ENCODE measurements at regions not wholly inside any gene's neighbourhood (a gene's known extent, or its start where the extent isn't known, plus 50 kb on each side); places are given as distances from the start of the nearest gene placed in this dataset.

DNA sequence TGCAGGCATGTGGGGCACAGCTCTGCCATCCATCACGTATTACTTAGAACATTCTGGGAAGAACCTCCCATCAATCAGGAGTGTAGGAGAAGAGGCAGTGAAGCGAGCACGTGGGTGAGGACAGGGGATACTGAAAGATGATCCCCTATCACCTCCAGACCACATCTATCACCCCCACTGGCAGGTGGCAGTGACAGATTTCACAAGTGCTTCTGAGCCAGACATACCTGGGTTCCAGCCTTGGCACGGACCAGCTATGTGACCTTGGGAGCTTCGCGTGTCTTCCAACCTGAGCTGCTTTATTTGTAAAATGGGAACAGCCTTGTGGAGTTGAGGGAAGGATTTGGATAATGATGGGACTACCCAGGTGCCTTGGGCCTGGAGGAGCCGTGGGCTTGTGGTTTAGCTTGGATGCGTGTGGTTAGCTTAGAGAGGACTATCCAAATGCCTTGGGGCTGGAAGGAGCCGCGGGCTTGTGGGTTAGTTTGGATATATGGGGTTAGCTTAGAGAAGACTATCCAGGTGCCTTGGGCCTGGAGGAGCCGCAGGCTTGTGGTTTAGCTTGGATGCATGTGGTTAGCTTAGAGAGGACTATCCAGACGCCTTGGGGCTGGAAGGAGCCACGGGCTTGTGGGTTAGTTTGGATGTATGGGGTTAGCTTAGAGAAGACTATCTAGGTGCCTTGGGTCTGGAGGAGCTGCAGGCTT, 206.4 kb downstream of the ENGASE start:
- H3K9me3 ChIP-seq (ENCODE audit: control insufficient read depth, low read depth, low read length): no peaks in the 10 kb centered on the region
- H3K9ac ChIP-seq (ENCODE audit: control insufficient read depth, extremely low read depth, insufficient read depth, low read length): no peak overlapping the region
- no peaks in the 10 kb centered on the region for H4K20me1 ChIP-seq (ENCODE audit: control insufficient read depth, extremely low read depth, insufficient read depth, low read length)
- no peaks in the 10 kb centered on the region for H3K79me2 ChIP-seq (ENCODE audit: control insufficient read depth, insufficient read depth, low read length)
- H3K4me3 ChIP-seq (ENCODE audit: control insufficient read depth in 2 of 3, extremely low read depth in 1 of 3, insufficient read depth in 2 of 3, low read depth in 1 of 3, low read length in 3 of 3): no peak overlapping the region
- H3K27ac ChIP-seq (ENCODE audit: control insufficient read depth, insufficient read depth, low read length): no peak overlapping the region
- H3K36me3 ChIP-seq (ENCODE audit: control insufficient read depth in 2 of 2, extremely low read depth in 1 of 2, insufficient read depth in 2 of 2, low read length in 2 of 2): no peaks in the 10 kb centered on the region
- no peak for FAIRE-seq
- no peak for TF ChIP-seq EZH2 (IDR thresholded peaks at IDR 0.05; ENCODE audit: low read length)
- TF ChIP-seq, protein P1, sequence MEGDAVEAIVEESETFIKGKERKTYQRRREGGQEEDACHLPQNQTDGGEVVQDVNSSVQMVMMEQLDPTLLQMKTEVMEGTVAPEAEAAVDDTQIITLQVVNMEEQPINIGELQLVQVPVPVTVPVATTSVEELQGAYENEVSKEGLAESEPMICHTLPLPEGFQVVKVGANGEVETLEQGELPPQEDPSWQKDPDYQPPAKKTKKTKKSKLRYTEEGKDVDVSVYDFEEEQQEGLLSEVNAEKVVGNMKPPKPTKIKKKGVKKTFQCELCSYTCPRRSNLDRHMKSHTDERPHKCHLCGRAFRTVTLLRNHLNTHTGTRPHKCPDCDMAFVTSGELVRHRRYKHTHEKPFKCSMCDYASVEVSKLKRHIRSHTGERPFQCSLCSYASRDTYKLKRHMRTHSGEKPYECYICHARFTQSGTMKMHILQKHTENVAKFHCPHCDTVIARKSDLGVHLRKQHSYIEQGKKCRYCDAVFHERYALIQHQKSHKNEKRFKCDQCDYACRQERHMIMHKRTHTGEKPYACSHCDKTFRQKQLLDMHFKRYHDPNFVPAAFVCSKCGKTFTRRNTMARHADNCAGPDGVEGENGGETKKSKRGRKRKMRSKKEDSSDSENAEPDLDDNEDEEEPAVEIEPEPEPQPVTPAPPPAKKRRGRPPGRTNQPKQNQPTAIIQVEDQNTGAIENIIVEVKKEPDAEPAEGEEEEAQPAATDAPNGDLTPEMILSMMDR (optimal IDR thresholded peaks at IDR 0.05 in 1 of 3, IDR thresholded peaks at IDR 0.05 in 1 of 3, conservative IDR thresholded peaks at IDR 0.05 in 1 of 3; ENCODE audit: extremely low read depth in 1 of 3, insufficient read depth in 2 of 3, low read length in 3 of 3): no peak
- H3K9me1 ChIP-seq (ENCODE audit: control insufficient read depth, extremely low read depth, insufficient read depth, low read length): no peaks in the 10 kb centered on the region
- H3K27me3 ChIP-seq (ENCODE audit: control insufficient read depth, extremely low read depth, insufficient read depth, low read length): peaks cover 7% of the 10 kb centered on the region
- H3K4me2 ChIP-seq (ENCODE audit: control insufficient read depth, extremely low read depth, insufficient read depth, low read depth, low read length): no peak overlapping the region
- dilution Hi-C loops (cut with MboI; ENCODE audit: extremely low pct_ligation_motif_present, low sequenced_read_pairs): no loop called here
- H2AFZ ChIP-seq (ENCODE audit: control insufficient read depth, low read length): no peak overlapping the region
- DNase-seq (ENCODE audit: low read depth, low spot score): no peak
- H3K4me1 ChIP-seq (ENCODE audit: control insufficient read depth, extremely low read depth, insufficient read depth, low read length): no peaks in the 10 kb centered on the region

DNA sequence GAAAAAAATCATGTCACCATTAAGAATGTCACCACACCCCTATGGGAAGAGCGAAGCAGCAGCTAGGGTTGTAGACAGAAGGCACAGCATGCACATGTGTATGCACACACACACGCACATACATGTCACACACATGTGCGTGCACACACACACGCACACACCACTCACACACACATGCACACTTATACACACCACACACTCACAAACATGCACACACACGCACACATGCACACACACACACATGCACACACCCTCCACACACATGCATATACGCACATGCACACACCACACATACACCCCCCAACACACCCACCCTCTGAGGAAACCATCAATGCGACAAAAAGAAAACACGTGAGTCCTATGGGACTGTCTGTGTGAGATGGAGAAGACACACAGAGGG, 205.4 kb downstream of the ENGASE start:
- H4K20me1 ChIP-seq (ENCODE audit: control insufficient read depth, extremely low read depth, insufficient read depth, low read length): no peaks in the 10 kb centered on the region
- no peaks in the 10 kb centered on the region for H3K36me3 ChIP-seq (ENCODE audit: control insufficient read depth in 2 of 2, extremely low read depth in 1 of 2, insufficient read depth in 2 of 2, low read length in 2 of 2)
- no peaks in the 10 kb centered on the region for H3K4me1 ChIP-seq (ENCODE audit: control insufficient read depth, extremely low read depth, insufficient read depth, low read length)
- no peak overlapping the region for H3K4me2 ChIP-seq (ENCODE audit: control insufficient read depth, extremely low read depth, insufficient read depth, low read depth, low read length)
- dilution Hi-C loops (cut with MboI; ENCODE audit: extremely low pct_ligation_motif_present, low sequenced_read_pairs): no loop called here
- DNase-seq (ENCODE audit: low read depth, low spot score): no peak
- FAIRE-seq: no peak
- H3K9me3 ChIP-seq (ENCODE audit: control insufficient read depth, low read depth, low read length): no peaks in the 10 kb centered on the region
- no peak overlapping the region for H3K4me3 ChIP-seq (ENCODE audit: control insufficient read depth in 2 of 3, extremely low read depth in 1 of 3, insufficient read depth in 2 of 3, low read depth in 1 of 3, low read length in 3 of 3)
- H3K27me3 ChIP-seq (ENCODE audit: control insufficient read depth, extremely low read depth, insufficient read depth, low read length): peaks cover 5% of the 10 kb centered on the region
- H2AFZ ChIP-seq (ENCODE audit: control insufficient read depth, low read length): no peak overlapping the region
- H3K79me2 ChIP-seq (ENCODE audit: control insufficient read depth, insufficient read depth, low read length): no peaks in the 10 kb centered on the region
- H3K9me1 ChIP-seq (ENCODE audit: control insufficient read depth, extremely low read depth, insufficient read depth, low read length): no peaks in the 10 kb centered on the region
- no peak overlapping the region for H3K27ac ChIP-seq (ENCODE audit: control insufficient read depth, insufficient read depth, low read length)
- H3K9ac ChIP-seq (ENCODE audit: control insufficient read depth, extremely low read depth, insufficient read depth, low read length): no peak overlapping the region
- TF ChIP-seq EZH2 (IDR thresholded peaks at IDR 0.05; ENCODE audit: low read length): no peak
- TF ChIP-seq, protein P1 (optimal IDR thresholded peaks at IDR 0.05 in 1 of 3, IDR thresholded peaks at IDR 0.05 in 1 of 3, conservative IDR thresholded peaks at IDR 0.05 in 1 of 3; ENCODE audit: extremely low read depth in 1 of 3, insufficient read depth in 2 of 3, low read length in 3 of 3): no peak

Data from keratinocyte (primary cell).